Fibroblast of mammary gland (primary cell): ENCODE measurements at regions not wholly inside any gene's neighbourhood (a gene's known extent, or its start where the extent isn't known, plus 50 kb on each side); places are given as distances from the start of the nearest gene placed in this dataset.

Source experiments
- DNase-seq: peaks from one replicate; pipeline ENCODE4 v3.0.0-alpha.2; 2010; ENCODE audit warnings: low read depth
- H3K4me3 ChIP-seq: 2 replicates; pipeline ENCODE4 v1.5.1; 2011; ENCODE audit warnings: low read depth, mild to moderate bottlenecking, low read length, moderate library complexity; ENCODE audit not compliant: control insufficient read depth
- TF ChIP-seq, protein P1 (sequence below): conservative IDR thresholded peaks from 2 replicates; pipeline ENCODE4 v1.5.1; 2011; ENCODE audit warnings: low read depth, low read length, inconsistent platforms; ENCODE audit not compliant: control insufficient read depth, insufficient read depth

DNA sequence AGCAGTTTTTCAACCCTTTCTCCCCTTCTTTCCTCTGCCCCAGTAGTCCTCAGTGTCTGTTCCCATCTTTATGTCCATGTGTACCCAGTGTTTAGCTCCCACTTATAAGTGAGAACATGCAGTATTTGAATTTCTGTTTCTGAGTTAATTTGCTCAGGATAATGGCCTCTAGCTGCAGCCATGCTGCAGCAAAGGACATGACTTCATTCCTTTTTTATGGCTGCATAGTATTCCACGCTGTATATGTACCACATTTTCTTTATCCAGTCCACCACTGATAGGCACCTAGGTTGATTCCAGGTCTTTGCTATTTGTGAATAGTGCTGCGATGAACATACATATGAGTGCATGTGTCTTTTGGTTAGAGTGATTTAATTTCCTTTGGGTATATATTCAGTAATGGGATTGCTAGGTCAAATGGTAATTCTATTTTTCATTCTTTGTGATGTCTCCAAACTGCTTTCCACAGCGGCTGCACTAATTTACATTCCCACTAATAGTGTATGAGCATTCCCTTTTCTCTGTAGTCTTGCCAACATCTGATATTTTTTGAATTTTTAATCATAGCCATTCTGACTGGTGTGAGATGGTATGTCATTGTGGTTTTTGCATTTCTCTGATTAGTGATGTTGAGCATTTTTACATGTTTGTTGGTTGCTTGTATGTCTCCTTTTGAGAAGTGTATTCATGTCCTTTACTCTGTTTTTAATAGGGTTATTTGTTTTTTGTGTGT, 54.6 kb upstream of the ANK2 start:
- H3K4me3 ChIP-seq: no peak overlapping the region
- TF ChIP-seq, protein P1, sequence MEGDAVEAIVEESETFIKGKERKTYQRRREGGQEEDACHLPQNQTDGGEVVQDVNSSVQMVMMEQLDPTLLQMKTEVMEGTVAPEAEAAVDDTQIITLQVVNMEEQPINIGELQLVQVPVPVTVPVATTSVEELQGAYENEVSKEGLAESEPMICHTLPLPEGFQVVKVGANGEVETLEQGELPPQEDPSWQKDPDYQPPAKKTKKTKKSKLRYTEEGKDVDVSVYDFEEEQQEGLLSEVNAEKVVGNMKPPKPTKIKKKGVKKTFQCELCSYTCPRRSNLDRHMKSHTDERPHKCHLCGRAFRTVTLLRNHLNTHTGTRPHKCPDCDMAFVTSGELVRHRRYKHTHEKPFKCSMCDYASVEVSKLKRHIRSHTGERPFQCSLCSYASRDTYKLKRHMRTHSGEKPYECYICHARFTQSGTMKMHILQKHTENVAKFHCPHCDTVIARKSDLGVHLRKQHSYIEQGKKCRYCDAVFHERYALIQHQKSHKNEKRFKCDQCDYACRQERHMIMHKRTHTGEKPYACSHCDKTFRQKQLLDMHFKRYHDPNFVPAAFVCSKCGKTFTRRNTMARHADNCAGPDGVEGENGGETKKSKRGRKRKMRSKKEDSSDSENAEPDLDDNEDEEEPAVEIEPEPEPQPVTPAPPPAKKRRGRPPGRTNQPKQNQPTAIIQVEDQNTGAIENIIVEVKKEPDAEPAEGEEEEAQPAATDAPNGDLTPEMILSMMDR: no peak
- no peak for DNase-seq
